Mesenchymal stem cell (in vitro differentiated cells and primary cell): ENCODE measurements at regions not wholly inside any gene's neighbourhood (a gene's known extent, or its start where the extent isn't known, plus 50 kb on each side); places are given as distances from the start of the nearest gene placed in this dataset.
"Not testable (repeated sequence)": the region's sequence is repeated elsewhere in the genome, so short reads cannot be mapped to it uniquely, and the experiment has no call there.

Experiments
- DNase-seq: peaks from one replicate; pipeline ENCODE4 v3.0.0-alpha.2; 2013
- H2AFZ ChIP-seq: one replicate; pipeline ENCODE4 v1.6.1; 2013; ENCODE audit warnings: low read depth, mild to moderate bottlenecking, control low read depth, inconsistent platforms, low read length, moderate library complexity
- H2AK5ac ChIP-seq: 2 replicates; pipeline ENCODE4 v1.6.1; 2013; ENCODE audit warnings: low read length, moderate library complexity, mild to moderate bottlenecking, inconsistent platforms; ENCODE audit not compliant: severe bottlenecking
- H2BK120ac ChIP-seq: one replicate; pipeline ENCODE4 v1.6.1; 2013; ENCODE audit warnings: low read depth, mild to moderate bottlenecking, inconsistent platforms, low read length, moderate library complexity
- H2BK12ac ChIP-seq, 2 experiments: one replicate each; pipeline ENCODE4 v1.6.1; 2013; ENCODE audit warnings: inconsistent platforms in 2 of 2, low read length in 2 of 2, mild to moderate bottlenecking in 2 of 2, moderate library complexity in 2 of 2, control low read depth in 1 of 2
- H2BK15ac ChIP-seq: one replicate; pipeline ENCODE4 v1.6.1; 2013; ENCODE audit warnings: mild to moderate bottlenecking, low read depth, inconsistent platforms; ENCODE audit not compliant: poor library complexity, severe bottlenecking
- H2BK5ac ChIP-seq: 2 replicates; pipeline ENCODE4 v1.6.1; 2013; ENCODE audit warnings: low read depth, mild to moderate bottlenecking, low read length, control low read depth, inconsistent platforms; ENCODE audit not compliant: poor library complexity, severe bottlenecking
- H3K14ac ChIP-seq, 2 experiments: one replicate each; pipeline ENCODE4 v1.6.1; 2013; ENCODE audit warnings: inconsistent platforms in 2 of 2, low read length in 2 of 2, control low read depth in 1 of 2, mild to moderate bottlenecking in 1 of 2, moderate library complexity in 1 of 2
- H3K18ac ChIP-seq, 2 experiments: one replicate each; pipeline ENCODE4 v1.6.1; 2013; ENCODE audit warnings: inconsistent platforms in 2 of 2, low read length in 2 of 2, control low read depth in 1 of 2, low read depth in 1 of 2, mild to moderate bottlenecking in 1 of 2
- H3K23ac ChIP-seq, 2 experiments: one replicate each; pipeline ENCODE4 v1.6.1; 2013; ENCODE audit warnings: inconsistent platforms in 2 of 2, low read length in 2 of 2, mild to moderate bottlenecking in 2 of 2, moderate library complexity in 2 of 2, control low read depth in 1 of 2
- H3K27ac ChIP-seq: 2 replicates; pipeline ENCODE4 v1.5.1; 2013; ENCODE audit warnings: mild to moderate bottlenecking, moderate library complexity, low read length, control low read depth, inconsistent platforms; ENCODE audit not compliant: poor library complexity, severe bottlenecking
- H3K27me3 ChIP-seq, 2 experiments: 2 replicates each; pipeline versions ENCODE4 v1.6.1 to v1.7.0; 2013; ENCODE audit warnings: low read length in 2 of 2, mild to moderate bottlenecking in 2 of 2, moderate library complexity in 2 of 2, control low read depth in 1 of 2, inconsistent platforms in 1 of 2; ENCODE audit not compliant: control insufficient read depth in 1 of 2, insufficient read depth in 1 of 2
- H3K36me3 ChIP-seq, 2 experiments: 2 replicates each; pipeline versions ENCODE4 v1.6.1 to v1.7.0; 2013; ENCODE audit warnings: low read length in 2 of 2, control low read depth in 1 of 2, inconsistent platforms in 1 of 2, low read depth in 1 of 2, mild to moderate bottlenecking in 1 of 2; ENCODE audit not compliant: insufficient read depth in 2 of 2, control insufficient read depth in 1 of 2
- H3K4ac ChIP-seq, 2 experiments: one replicate each; pipeline ENCODE4 v1.6.1; 2013; ENCODE audit warnings: inconsistent platforms in 2 of 2, low read length in 2 of 2, mild to moderate bottlenecking in 2 of 2, moderate library complexity in 2 of 2, control low read depth in 1 of 2, low read depth in 1 of 2
- H3K4me1 ChIP-seq: 2 replicates; pipeline ENCODE4 v1.6.1; 2013; ENCODE audit warnings: low read depth, low read length, control low read depth; ENCODE audit not compliant: control insufficient read depth, insufficient read depth
- H3K4me2 ChIP-seq: 2 replicates; pipeline ENCODE4 v1.6.1; 2013; ENCODE audit warnings: low read length, mild to moderate bottlenecking, inconsistent platforms; ENCODE audit not compliant: poor library complexity, severe bottlenecking
- H3K4me3 ChIP-seq, 2 experiments: 2 replicates each; pipeline versions ENCODE4 v1.5.1 to v1.7.0; 2013; ENCODE audit warnings: low read length in 2 of 2, mild to moderate bottlenecking in 2 of 2, control low read depth in 1 of 2, low read depth in 1 of 2; ENCODE audit not compliant: insufficient read depth in 1 of 2
- H3K79me1 ChIP-seq: replicated peaks from 2 replicates; pipeline ENCODE4 v1.6.1; 2013; ENCODE audit warnings: mild to moderate bottlenecking, control low read depth, low read length, inconsistent platforms; ENCODE audit not compliant: poor library complexity, severe bottlenecking
- H3K9ac ChIP-seq: 2 replicates; pipeline ENCODE4 v1.7.0; 2013; ENCODE audit warnings: mild to moderate bottlenecking, low read length, moderate library complexity
- H3K9me3 ChIP-seq: 2 replicates; pipeline ENCODE4 v1.7.0; 2013; ENCODE audit warnings: mild to moderate bottlenecking, low read length; ENCODE audit not compliant: control insufficient read depth
- H4K8ac ChIP-seq: one replicate; pipeline ENCODE4 v1.6.1; 2013; ENCODE audit warnings: inconsistent platforms, mild to moderate bottlenecking, low read length, moderate library complexity
- H4K91ac ChIP-seq: one replicate; pipeline ENCODE4 v1.6.1; 2013; ENCODE audit warnings: mild to moderate bottlenecking, low read length, inconsistent platforms
- WGBS: methylation state at CpG from one replicate; pipeline ENCODE4 v1.1.7; 2013; ENCODE audit warnings: mixed read lengths; 5-methylcytosine and 5-hydroxymethylcytosine counted together

GRCh38 chr16:65809627-65810026 is 556.9 kb upstream of the CDH5 start:
- Histone ChIP-seq H3K27ac (no peak overlapping the region), H3K27me3 (no peaks in the 10 kb centered on the region), H3K9me3 (no peaks in the 10 kb centered on the region), H2BK15ac (no peak overlapping the region), H3K14ac (no peak overlapping the region), H3K4me3 (no peak overlapping the region), H2AK5ac (no peak overlapping the region), H3K4ac (no peak overlapping the region), H2BK5ac (no peak overlapping the region), H4K8ac (no peak overlapping the region), H3K36me3 (no peaks in the 10 kb centered on the region), H3K4me2 (no peak overlapping the region), H3K79me1 (no peaks in the 10 kb centered on the region), H3K4me1 (no peaks in the 10 kb centered on the region), H2AFZ (no peak overlapping the region), H3K9ac (no peak overlapping the region), H2BK120ac (no peak overlapping the region), H2BK12ac (no peak overlapping the region), H3K23ac (no peak overlapping the region), H4K91ac (no peak overlapping the region), H3K18ac (no peak overlapping the region)
- WGBS = 91% methylated on average over 8 of the region's 8 CpGs
- no peak for DNase-seq

GRCh38 chr16:65808790-65809189 is 557.7 kb upstream of the CDH5 start:
- H2BK15ac ChIP-seq = no peak overlapping the region
- H3K27me3 ChIP-seq = no peaks in the 10 kb centered on the region
- no peak overlapping the region for H2BK5ac ChIP-seq
- H2BK120ac ChIP-seq = no peak overlapping the region
- H3K4ac ChIP-seq = no peak overlapping the region
- no peak overlapping the region for H3K4me2 ChIP-seq
- H2AFZ ChIP-seq = no peak overlapping the region
- no peak overlapping the region for H4K91ac ChIP-seq
- WGBS = 96% methylated on average over 2 of the region's 4 CpGs
- H3K36me3 ChIP-seq = no peaks in the 10 kb centered on the region
- H3K14ac ChIP-seq = no peak overlapping the region
- no peak overlapping the region for H2BK12ac ChIP-seq
- no peak overlapping the region for H3K23ac ChIP-seq
- no peaks in the 10 kb centered on the region for H3K9me3 ChIP-seq
- no peaks in the 10 kb centered on the region for H3K4me1 ChIP-seq
- DNase-seq = no peak
- no peak overlapping the region for H3K9ac ChIP-seq
- no peak overlapping the region for H3K27ac ChIP-seq
- no peak overlapping the region for H4K8ac ChIP-seq
- H3K4me3 ChIP-seq = no peak overlapping the region
- H2AK5ac ChIP-seq = no peak overlapping the region
- no peak overlapping the region for H3K18ac ChIP-seq
- H3K79me1 ChIP-seq = no peaks in the 10 kb centered on the region

GRCh38 chr16:65807858-65808257 is 558.6 kb upstream of the CDH5 start:
- Histone ChIP-seq H2BK120ac (no peak overlapping the region), H3K27ac (no peak overlapping the region), H3K18ac (no peak overlapping the region), H4K8ac (no peak overlapping the region), H3K23ac (no peak overlapping the region), H3K9me3 (no peaks in the 10 kb centered on the region), H3K27me3 (no peaks in the 10 kb centered on the region), H3K4me1 (no peaks in the 10 kb centered on the region), H3K14ac (no peak overlapping the region), H2AK5ac (no peak overlapping the region), H3K79me1 (no peaks in the 10 kb centered on the region), H2BK12ac (no peak overlapping the region), H3K9ac (no peak overlapping the region), H3K4me2 (no peak overlapping the region), H3K36me3 (no peaks in the 10 kb centered on the region), H4K91ac (no peak overlapping the region), H3K4ac (no peak overlapping the region), H2BK5ac (no peak overlapping the region), H2AFZ (no peak overlapping the region), H3K4me3 (no peak overlapping the region), H2BK15ac (no peak overlapping the region)
- WGBS = 64% methylated on average over 1 of the region's 1 CpG
- DNase-seq = no peak

GRCh38 chr16:65805704-65806103 is 560.8 kb upstream of the CDH5 start:
- not testable (repeated sequence) for H2AFZ ChIP-seq, DNase-seq, H2BK15ac ChIP-seq, H3K9me3 ChIP-seq, H2BK120ac ChIP-seq, H3K4me2 ChIP-seq, H3K23ac ChIP-seq, H3K18ac ChIP-seq, H3K79me1 ChIP-seq, H2AK5ac ChIP-seq, H3K4me1 ChIP-seq, H3K27me3 ChIP-seq, H2BK5ac ChIP-seq, H3K27ac ChIP-seq, H3K36me3 ChIP-seq, H3K4me3 ChIP-seq, H3K14ac ChIP-seq, H2BK12ac ChIP-seq, H3K9ac ChIP-seq, H4K91ac ChIP-seq, H3K4ac ChIP-seq, H4K8ac ChIP-seq
